ENCODE measurements at regions not wholly inside any gene's neighbourhood (a gene's known extent, or its start where the extent isn't known, plus 50 kb on each side); places are given as distances from the start of the nearest gene placed in this dataset.

DNA sequence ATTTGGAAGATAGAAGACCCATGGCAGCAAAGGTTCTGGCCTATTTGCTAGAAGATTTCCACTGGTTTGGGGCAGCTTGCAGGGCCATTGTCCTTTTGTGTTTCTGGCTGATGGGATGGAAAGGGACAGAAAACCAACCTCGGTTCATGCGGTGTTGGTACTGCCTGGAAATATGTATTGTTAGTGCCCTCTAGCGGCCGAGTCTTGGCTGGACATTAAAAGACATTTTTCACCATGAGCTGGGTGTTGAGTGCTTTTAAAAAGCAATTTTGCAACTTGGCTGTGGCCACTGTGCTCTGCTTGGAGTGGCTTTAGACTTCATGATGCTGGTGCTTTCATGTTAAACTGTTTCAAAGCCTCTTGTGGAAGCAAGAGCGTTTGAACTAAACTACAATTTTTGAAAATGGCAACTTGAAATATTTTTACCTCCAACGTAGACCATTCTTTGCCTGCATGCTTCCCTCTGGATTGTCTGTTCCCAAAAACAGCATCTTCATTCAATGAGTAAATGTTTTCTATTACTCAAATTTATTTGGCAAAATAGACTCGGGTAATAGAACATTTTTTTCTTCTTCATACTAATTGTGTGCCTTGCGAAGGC is 102.7 kb upstream of the TBX5 start:
- no peaks in the 10 kb centered on the region for H3K36me3 ChIP-seq (ENCODE audit: insufficient read depth, low read length)
- no peaks in the 10 kb centered on the region for H4K20me1 ChIP-seq (ENCODE audit: insufficient read depth, low read length)
- H3K79me2 ChIP-seq (ENCODE audit: insufficient read depth, low read length), result no peaks in the 10 kb centered on the region
- TF ChIP-seq, protein P1, sequence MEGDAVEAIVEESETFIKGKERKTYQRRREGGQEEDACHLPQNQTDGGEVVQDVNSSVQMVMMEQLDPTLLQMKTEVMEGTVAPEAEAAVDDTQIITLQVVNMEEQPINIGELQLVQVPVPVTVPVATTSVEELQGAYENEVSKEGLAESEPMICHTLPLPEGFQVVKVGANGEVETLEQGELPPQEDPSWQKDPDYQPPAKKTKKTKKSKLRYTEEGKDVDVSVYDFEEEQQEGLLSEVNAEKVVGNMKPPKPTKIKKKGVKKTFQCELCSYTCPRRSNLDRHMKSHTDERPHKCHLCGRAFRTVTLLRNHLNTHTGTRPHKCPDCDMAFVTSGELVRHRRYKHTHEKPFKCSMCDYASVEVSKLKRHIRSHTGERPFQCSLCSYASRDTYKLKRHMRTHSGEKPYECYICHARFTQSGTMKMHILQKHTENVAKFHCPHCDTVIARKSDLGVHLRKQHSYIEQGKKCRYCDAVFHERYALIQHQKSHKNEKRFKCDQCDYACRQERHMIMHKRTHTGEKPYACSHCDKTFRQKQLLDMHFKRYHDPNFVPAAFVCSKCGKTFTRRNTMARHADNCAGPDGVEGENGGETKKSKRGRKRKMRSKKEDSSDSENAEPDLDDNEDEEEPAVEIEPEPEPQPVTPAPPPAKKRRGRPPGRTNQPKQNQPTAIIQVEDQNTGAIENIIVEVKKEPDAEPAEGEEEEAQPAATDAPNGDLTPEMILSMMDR (IDR thresholded peaks at IDR 0.05; ENCODE audit: extremely low read depth, low read depth, low read length), result peak; percentile 77
- peak; percentile 57 for DNase-seq (ENCODE audit: insufficient read length, low spot score, missing footprints)
- no peak overlapping the region for H3K4me2 ChIP-seq (ENCODE audit: insufficient read depth, low read length)
- no peak overlapping the region for H3K4me3 ChIP-seq (ENCODE audit: insufficient read depth, low read length)
- no peaks in the 10 kb centered on the region for H3K9me3 ChIP-seq (ENCODE audit: low read depth, low read length)
- no peaks in the 10 kb centered on the region for H3K27me3 ChIP-seq (ENCODE audit: insufficient read depth, low read length)
- H3K4me1 ChIP-seq (ENCODE audit: insufficient read depth, low read length), result no peaks in the 10 kb centered on the region
- H2AFZ ChIP-seq (ENCODE audit: low read length), result no peak overlapping the region
- H3K27ac ChIP-seq (ENCODE audit: low read depth, low read length), result no peak overlapping the region

DNA sequence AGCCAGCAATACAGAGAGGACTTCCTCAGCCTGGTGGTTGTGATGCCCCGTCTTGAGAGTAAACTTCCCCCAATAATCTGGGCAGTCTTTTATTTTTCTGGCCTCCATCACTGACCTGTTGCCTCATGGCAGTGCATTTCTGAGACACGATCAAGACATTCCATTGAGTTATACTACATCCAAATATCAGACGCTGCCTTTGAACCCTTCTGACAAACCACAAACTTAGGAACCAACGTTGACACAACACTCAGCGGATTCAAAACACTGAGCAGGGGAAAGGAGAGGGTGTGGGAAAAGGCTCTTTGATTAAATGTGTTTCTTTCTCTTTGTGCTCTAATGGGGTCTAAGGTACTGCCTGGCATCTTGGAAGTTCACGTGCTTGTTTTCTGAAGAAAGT is 100.7 kb upstream of the TBX5 start:
- no peaks in the 10 kb centered on the region for H4K20me1 ChIP-seq (ENCODE audit: insufficient read depth, low read length)
- no peak overlapping the region for H3K4me3 ChIP-seq (ENCODE audit: insufficient read depth, low read length)
- no peaks in the 10 kb centered on the region for H3K36me3 ChIP-seq (ENCODE audit: insufficient read depth, low read length)
- no peaks in the 10 kb centered on the region for H3K79me2 ChIP-seq (ENCODE audit: insufficient read depth, low read length)
- H3K9me3 ChIP-seq (ENCODE audit: low read depth, low read length), result no peaks in the 10 kb centered on the region
- no peak for DNase-seq (ENCODE audit: insufficient read length, low spot score, missing footprints)
- no peaks in the 10 kb centered on the region for H3K27me3 ChIP-seq (ENCODE audit: insufficient read depth, low read length)
- TF ChIP-seq, protein P1 (IDR thresholded peaks at IDR 0.05; ENCODE audit: extremely low read depth, low read depth, low read length), result no peak
- H3K27ac ChIP-seq (ENCODE audit: low read depth, low read length), result no peak overlapping the region
- H2AFZ ChIP-seq (ENCODE audit: low read length), result no peak overlapping the region
- H3K4me1 ChIP-seq (ENCODE audit: insufficient read depth, low read length), result no peaks in the 10 kb centered on the region
- H3K4me2 ChIP-seq (ENCODE audit: insufficient read depth, low read length), result no peak overlapping the region

DNA sequence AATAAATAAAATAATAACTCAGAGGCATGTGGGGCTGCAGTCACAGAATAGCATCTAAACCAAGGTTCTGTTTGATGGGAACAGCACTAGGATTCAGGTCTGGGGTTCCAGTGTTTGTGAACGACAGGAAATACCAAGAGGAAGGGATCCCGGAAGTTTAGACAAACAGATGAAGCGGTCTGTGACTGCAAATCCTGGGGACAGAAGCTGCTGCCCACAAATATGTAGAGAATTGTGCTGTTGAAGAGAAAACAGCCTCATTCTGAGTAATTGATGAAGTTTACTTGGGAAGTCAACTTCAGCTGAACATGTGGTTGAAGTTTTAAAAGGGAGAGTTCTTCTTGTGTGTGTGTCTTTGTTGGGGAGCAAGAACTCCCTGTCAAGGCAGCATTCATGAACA is 98.4 kb upstream of the TBX5 start:
- Histone ChIP-seq H3K27ac (ENCODE audit: low read depth, low read length) (no peak overlapping the region), H3K4me2 (ENCODE audit: insufficient read depth, low read length) (no peak overlapping the region), H3K79me2 (ENCODE audit: insufficient read depth, low read length) (no peaks in the 10 kb centered on the region), H4K20me1 (ENCODE audit: insufficient read depth, low read length) (no peaks in the 10 kb centered on the region), H3K4me3 (ENCODE audit: insufficient read depth, low read length) (no peak overlapping the region), H3K9me3 (ENCODE audit: low read depth, low read length) (no peaks in the 10 kb centered on the region), H3K4me1 (ENCODE audit: insufficient read depth, low read length) (no peaks in the 10 kb centered on the region), H2AFZ (ENCODE audit: low read length) (no peak overlapping the region), H3K27me3 (ENCODE audit: insufficient read depth, low read length) (no peaks in the 10 kb centered on the region), H3K36me3 (ENCODE audit: insufficient read depth, low read length) (no peaks in the 10 kb centered on the region)
- DNase-seq (ENCODE audit: insufficient read length, low spot score, missing footprints), result no peak
- TF ChIP-seq, protein P1 (IDR thresholded peaks at IDR 0.05; ENCODE audit: extremely low read depth, low read depth, low read length), result no peak

DNA sequence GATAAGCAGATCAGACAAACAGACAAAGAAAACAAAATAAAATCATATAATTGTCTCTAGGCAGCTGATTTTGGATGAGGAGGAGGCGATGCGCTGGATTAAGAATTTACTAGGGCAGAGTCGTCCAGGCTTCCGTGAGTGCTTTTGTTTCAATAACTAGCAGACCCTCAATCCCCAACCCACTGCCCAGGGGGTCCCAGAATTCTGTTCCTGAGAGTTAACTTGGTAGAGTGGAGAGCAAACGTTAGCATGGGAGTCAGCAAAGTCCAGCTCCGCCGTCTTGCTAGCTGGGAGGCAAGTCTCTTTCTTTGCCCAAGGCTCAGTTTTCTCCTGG is 95.5 kb upstream of the TBX5 start:
- Histone ChIP-seq H3K79me2 (ENCODE audit: insufficient read depth, low read length) (no peaks in the 10 kb centered on the region), H3K27me3 (ENCODE audit: insufficient read depth, low read length) (no peaks in the 10 kb centered on the region), H3K4me3 (ENCODE audit: insufficient read depth, low read length) (no peak overlapping the region), H4K20me1 (ENCODE audit: insufficient read depth, low read length) (no peaks in the 10 kb centered on the region), H3K36me3 (ENCODE audit: insufficient read depth, low read length) (no peaks in the 10 kb centered on the region), H3K4me1 (ENCODE audit: insufficient read depth, low read length) (no peaks in the 10 kb centered on the region), H2AFZ (ENCODE audit: low read length) (no peak overlapping the region), H3K4me2 (ENCODE audit: insufficient read depth, low read length) (no peak overlapping the region), H3K9me3 (ENCODE audit: low read depth, low read length) (no peaks in the 10 kb centered on the region), H3K27ac (ENCODE audit: low read depth, low read length) (no peak overlapping the region)
- no peak for DNase-seq (ENCODE audit: insufficient read length, low spot score, missing footprints)
- TF ChIP-seq, protein P1 (IDR thresholded peaks at IDR 0.05; ENCODE audit: extremely low read depth, low read depth, low read length), result no peak

Measured in osteoblast (primary cell).